GM19455 (cell line): ENCODE measurements at regions not wholly inside any gene's neighbourhood (a gene's known extent, or its start where the extent isn't known, plus 50 kb on each side); places are given as distances from the start of the nearest gene placed in this dataset.

Experiments used
- ATAC-seq: cut with Tn5 transposase; IDR thresholded peaks from one replicate; pipeline ENCODE4 v1.9.1; 2021; ENCODE audit not compliant: unreplicated experiment

- ATAC-seq: no peak
Observed at GRCh38 chr20:6575912-6576401, 191.5 kb upstream of the BMP2 start.

GRCh38 chr20:6566821-6567220 is 200.7 kb upstream of the BMP2 start:
- no peak for ATAC-seq

- ATAC-seq: no peak
Observed at GRCh38 chr20:6562111-6562510, 205.4 kb upstream of the BMP2 start.

GRCh38 chr20:6560978-6561377 is 206.5 kb upstream of the BMP2 start:
- ATAC-seq: no peak

- ATAC-seq: no peak
Observed at GRCh38 chr20:6559791-6560190, 207.7 kb upstream of the BMP2 start.

- no peak for ATAC-seq
Observed at GRCh38 chr20:6558341-6558740, 209.1 kb upstream of the BMP2 start.

GRCh38 chr20:6533761-6534479 is 233.6 kb upstream of the BMP2 start:
- ATAC-seq: no peak

GRCh38 chr20:6533351-6533750 is 234.1 kb upstream of the BMP2 start:
- ATAC-seq: no peak

GRCh38 chr20:6530779-6531315 is 236.6 kb upstream of the BMP2 start:
- no peak for ATAC-seq

GRCh38 chr20:6530254-6530653 is 237.2 kb upstream of the BMP2 start:
- no peak for ATAC-seq

GRCh38 chr20:6525447-6526303 is 241.8 kb upstream of the BMP2 start:
- ATAC-seq: no peak

- ATAC-seq: no peak
Observed at GRCh38 chr20:6524305-6524704, 243.2 kb upstream of the BMP2 start.

GRCh38 chr20:6519556-6519955 is 247.9 kb upstream of the BMP2 start:
- no peak for ATAC-seq

- ATAC-seq: no peak
Observed at GRCh38 chr20:6515261-6515660, 252.2 kb upstream of the BMP2 start.

- no peak for ATAC-seq
Observed at GRCh38 chr20:6513599-6513998, 253.9 kb upstream of the BMP2 start.

- ATAC-seq: no peak
Observed at GRCh38 chr20:6509374-6509773, 258.1 kb upstream of the BMP2 start.

- no peak for ATAC-seq
Observed at GRCh38 chr20:6506906-6507305, 260.6 kb upstream of the BMP2 start.

- no peak for ATAC-seq
Observed at GRCh38 chr20:6504826-6505225, 262.7 kb upstream of the BMP2 start.

GRCh38 chr20:6504179-6504578 is 263.3 kb upstream of the BMP2 start:
- ATAC-seq: no peak

- no peak for ATAC-seq
Observed at GRCh38 chr20:6502999-6503398, 264.5 kb upstream of the BMP2 start.

GRCh38 chr20:6502219-6502618 is 265.3 kb upstream of the BMP2 start:
- no peak for ATAC-seq

- no peak for ATAC-seq
Observed at GRCh38 chr20:6501061-6501460, 266.4 kb upstream of the BMP2 start.
